Skeletal muscle cell (primary cell): ENCODE measurements at regions not wholly inside any gene's neighbourhood (a gene's known extent, or its start where the extent isn't known, plus 50 kb on each side); places are given as distances from the start of the nearest gene placed in this dataset.
"Not testable (repeated sequence)": the region's sequence is repeated elsewhere in the genome, so short reads cannot be mapped to it uniquely, and the experiment has no call there.

ENCODE experiments used
- DNase-seq: peaks from one replicate; pipeline ENCODE4 v3.0.0-alpha.2; 2010; ENCODE audit warnings: low read depth
- H3K4me3 ChIP-seq: 2 replicates; pipeline ENCODE4 v1.5.1; 2011; ENCODE audit warnings: low read depth, mild to moderate bottlenecking, control low read depth, low read length, moderate library complexity

DNA sequence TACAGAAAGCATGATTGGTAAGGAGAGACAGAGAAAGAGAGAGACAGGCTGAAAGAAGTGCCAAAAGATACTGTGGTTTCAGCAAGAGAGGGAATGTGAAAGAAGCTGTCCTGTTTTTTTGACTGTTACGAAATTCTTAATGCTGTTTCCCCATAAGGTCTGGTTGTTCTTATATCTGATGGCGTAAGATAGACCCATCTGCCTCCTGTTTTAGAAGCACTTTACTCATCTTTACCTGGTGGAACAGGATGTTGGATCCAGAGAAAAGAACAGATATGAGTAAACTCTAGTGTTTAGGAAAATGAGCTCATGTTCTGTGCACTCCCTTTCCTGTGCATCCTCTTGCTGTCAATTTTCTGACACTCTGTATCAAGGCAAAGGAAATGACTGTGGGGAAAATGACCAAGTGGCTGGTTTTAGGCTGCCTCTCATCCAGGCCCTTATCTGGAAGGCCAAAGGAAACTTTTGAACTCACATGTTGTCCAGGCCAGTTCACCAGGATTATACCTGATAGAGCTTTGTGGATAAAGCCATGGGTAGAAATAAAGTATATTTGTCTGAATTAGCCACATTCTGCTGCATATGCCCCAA is 311.7 kb upstream of the HTR2C start:
- DNase-seq: no peak
- H3K4me3 ChIP-seq: no peak overlapping the region

DNA sequence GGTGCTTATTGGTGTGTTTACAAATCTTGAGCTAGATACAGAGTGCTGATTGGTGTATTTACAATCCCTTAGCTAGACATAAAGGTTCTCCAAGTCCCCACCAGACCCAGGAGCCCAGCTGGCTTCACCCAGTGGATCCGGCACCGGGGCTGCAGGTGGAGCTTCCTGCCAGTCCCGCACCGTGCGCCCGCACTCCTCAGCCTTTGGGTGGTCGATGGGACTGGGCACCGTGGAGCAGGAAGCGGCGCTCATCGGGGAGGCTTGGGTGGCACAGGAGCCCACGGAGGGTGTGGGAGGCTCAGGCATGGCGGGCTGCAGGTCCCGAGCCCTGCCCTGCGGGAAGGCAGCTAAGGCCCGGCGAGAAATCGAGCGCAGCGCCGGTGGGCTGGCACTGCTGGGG is 313.5 kb upstream of the HTR2C start:
- not testable (repeated sequence) for H3K4me3 ChIP-seq, DNase-seq

DNA sequence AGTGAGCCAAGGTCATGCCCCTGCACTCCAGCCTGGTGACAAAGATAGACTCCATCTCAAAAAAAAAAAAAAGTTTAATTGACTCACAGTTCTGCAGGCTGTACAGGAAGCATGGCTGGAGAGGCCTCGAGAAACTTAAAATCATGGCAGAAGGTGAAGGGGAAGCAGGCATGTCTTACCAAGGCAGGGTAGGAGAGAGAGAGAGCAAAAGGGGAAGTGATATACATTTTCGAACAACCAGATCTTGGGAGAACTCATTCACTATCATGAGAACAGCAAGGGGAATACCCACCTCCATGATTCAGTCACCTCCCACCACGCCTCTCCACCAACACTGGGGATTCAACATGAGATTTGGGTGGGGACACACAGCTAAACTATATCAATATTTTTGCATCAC is 315.2 kb upstream of the HTR2C start:
- no peak overlapping the region for H3K4me3 ChIP-seq
- no peak for DNase-seq

DNA sequence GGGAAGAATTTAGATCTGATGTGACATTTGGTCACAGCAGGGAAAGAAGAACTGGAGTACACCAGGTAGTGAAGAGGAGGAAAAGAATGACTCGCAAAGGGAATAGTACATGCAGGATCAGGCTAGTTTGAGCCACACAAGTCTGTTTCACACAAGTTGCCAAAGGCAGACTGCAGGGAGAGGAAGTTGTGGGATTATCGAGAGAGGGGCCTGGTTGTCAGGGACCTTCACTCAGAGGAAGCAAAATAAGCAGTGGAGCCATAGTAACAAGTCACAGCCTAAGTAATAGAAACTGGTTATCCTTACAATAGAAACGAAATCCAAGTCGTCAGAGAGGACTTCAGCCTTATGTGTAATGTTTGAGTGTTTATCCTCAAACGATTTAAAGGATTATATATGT is 316.7 kb upstream of the HTR2C start:
- no peak overlapping the region for H3K4me3 ChIP-seq
- no peak for DNase-seq

DNA sequence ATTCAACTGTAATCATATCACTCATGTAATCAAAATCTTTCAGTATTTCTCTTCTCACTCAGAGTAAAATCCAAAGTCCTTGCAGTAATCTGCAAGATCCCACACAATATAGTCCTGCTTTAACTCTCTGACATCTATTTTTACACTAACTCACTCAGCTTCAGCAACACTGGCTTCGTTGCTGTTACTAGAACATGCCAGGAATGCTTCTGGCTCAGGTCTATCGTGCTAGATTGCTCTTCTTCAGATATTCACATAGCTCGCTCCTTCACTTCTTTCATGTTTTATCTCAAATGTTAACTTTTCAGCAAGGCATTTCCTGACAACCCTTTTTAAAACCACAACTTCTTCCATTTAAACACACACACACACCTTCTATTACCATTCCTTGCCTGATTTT is 331.7 kb upstream of the HTR2C start:
- H3K4me3 ChIP-seq: no peak overlapping the region
- DNase-seq: no peak

DNA sequence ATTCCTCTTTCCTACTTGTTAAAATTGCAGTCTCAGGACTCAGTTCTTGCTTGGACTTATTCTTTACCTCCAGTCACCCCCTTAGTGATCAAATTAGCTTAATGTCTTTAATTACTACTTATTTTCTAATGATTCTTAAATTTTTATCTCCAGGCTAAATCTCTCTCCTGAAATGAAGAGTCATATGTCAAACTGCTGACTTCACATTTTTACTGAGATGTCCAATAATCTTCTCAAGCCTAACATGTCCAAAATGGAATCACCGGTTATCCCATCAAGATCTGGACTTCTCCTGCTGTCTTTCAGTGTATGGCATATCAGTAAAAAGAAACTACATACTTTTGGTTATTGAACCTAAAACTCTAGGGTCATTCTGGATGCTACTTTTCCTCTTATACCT is 332.3 kb upstream of the HTR2C start:
- no peak overlapping the region for H3K4me3 ChIP-seq
- no peak for DNase-seq

DNA sequence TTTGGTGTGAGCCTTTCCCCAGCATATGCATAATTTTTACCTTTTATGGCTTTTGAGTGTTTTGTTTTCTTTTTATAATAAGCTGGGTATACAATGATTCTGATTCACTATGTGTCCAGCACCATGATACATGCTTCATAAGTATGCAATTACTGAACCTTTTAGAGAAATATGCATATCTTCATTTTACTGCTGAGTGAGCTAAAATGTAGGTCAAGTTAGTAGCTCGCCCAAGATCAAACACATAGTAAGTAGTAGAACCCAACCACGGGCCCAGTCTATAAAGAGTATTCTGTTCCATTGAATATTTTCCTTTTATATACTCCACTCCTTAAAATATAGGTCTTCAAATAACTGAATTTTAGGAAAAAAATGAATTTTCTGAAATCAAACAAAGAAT is 362.4 kb upstream of the HTR2C start:
- no peak for DNase-seq
- H3K4me3 ChIP-seq: no peak overlapping the region

DNA sequence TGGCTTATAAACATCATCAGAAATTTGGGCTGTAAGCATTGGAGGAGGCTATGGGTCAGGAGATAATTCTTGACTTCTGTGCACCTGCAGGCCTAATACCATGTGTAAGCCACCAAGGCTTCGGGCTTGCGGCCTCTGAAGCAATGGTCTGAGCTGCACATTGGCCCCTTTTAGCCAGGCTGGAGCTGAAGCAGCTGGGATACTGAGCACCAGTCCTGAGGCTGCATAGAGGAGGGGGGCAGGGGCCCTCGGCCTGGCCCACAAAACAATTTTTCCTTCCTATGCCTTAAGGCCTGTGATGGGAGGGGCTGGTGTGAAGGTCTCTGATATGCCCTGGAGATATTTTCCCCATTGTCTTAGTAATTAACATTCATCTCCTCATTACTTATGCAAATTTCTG is 373.0 kb upstream of the HTR2C start:
- DNase-seq: no peak
- no peak overlapping the region for H3K4me3 ChIP-seq

DNA sequence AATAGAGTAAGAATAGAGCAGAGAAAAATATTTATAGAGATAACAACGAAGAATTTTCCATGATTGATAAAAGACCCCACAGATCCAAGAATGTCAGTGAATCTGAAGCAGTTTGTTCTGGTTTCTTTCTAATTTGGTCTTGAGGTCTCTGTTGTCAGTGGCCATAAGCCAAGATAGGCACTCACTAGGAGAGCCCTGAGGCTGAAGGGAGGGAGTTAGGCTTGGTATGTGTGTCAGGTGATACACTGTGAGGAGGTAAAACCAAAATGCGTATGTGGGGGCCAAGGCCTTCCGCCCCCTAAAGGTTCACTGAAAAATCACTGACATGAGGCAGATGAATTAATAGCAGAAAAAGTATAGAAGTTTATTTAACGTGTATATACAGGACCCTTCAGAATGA is 382.3 kb upstream of the HTR2C start:
- H3K4me3 ChIP-seq: no peak overlapping the region
- no peak for DNase-seq

DNA sequence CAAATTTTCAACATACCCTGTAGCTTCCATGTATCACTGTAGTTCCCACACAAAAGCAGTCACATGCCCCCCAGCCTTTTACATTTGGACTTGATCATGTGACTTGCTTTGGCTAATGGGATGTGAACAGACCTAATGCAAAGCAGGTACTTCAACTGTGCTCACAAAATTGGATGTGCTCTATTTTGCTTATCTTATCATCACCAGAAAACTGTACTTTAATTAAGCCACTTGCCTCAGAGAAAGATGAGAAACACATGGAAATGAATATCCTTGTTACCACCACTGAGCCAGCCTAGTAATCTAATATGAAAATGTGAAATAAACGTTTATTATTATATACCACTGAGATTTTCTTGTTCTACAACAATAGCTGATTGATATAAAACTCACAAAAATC is 402.7 kb upstream of the HTR2C start:
- DNase-seq: no peak
- H3K4me3 ChIP-seq: no peak overlapping the region

DNA sequence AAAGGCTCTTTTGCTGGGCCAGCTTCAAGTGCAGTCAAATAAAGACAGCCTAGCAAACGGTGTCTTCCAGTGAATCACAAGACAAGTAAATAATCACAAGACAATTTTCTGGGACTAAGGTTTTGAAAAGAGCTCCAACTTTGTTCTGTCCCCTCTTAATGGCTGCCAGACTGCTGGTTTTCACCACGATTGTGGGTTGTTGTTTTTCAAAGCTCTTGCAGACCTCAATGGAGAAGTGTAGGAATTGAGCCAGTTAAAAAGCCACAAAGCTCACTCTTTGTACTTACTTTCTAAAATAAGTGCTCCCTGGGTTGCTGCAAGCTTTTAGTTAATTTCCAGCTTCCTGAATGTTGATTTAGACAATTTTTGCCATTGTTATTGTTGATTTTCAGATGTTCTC is 405.8 kb upstream of the HTR2C start:
- H3K4me3 ChIP-seq: no peak overlapping the region
- DNase-seq: no peak

DNA sequence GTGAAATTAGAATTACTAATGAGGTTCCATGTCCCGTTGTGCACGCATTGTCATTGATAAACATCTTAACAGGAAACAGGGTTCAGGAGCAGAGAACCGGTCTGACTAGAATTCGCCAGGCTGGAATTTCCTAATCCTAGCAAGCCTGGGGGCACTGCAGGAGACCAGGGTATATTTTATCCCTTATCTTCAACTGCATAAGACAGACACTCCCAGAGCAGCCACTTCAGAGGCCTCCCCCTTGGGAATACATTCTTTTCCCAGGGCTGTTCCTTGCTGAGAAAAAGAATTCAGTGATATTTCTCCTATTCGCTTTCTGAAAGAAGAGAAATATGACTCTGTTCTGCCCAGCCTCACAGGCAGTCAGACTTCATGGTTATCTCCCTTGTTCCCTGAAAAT is 416.6 kb upstream of the HTR2C start:
- DNase-seq, H3K4me3 ChIP-seq: not testable (repeated sequence)

DNA sequence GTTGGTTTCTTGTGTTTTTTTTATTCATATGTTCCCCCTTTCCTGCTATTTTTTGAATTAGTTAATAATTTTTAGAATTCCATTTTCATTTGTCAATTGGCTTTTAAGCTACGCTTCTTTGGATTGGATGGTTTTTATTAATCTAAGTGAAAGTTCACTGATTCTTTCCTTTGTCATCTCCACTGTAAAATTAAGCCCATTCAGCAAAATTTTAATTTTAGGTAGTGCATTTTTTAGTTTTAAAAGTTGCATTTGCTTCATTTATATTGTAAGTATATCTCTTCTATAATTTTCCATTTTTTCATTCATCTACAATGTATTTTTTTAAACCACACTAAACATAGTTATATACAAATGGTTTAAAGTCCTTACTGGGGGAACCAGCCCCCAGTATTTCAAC is 417.3 kb upstream of the HTR2C start:
- DNase-seq: no peak
- H3K4me3 ChIP-seq: no peak overlapping the region

DNA sequence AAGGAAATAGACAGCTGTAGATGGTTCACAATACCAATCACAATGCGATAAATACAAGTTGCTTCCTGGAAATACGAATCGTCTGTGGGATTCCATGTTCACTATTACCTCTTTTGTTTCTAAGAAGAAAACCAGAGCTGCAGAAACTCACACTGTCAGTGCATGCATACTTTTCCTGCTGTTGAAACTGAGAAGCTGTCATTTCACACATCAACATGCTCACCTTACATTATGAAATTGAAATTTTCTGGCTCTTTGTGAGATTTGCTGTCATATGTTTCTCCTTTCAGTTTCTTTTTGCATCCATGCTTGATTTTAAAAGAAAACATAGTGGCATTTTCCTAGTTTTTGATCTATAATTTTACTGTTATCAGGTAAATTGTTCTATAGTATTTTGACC is 418.3 kb upstream of the HTR2C start:
- H3K4me3 ChIP-seq: no peak overlapping the region
- no peak for DNase-seq

DNA sequence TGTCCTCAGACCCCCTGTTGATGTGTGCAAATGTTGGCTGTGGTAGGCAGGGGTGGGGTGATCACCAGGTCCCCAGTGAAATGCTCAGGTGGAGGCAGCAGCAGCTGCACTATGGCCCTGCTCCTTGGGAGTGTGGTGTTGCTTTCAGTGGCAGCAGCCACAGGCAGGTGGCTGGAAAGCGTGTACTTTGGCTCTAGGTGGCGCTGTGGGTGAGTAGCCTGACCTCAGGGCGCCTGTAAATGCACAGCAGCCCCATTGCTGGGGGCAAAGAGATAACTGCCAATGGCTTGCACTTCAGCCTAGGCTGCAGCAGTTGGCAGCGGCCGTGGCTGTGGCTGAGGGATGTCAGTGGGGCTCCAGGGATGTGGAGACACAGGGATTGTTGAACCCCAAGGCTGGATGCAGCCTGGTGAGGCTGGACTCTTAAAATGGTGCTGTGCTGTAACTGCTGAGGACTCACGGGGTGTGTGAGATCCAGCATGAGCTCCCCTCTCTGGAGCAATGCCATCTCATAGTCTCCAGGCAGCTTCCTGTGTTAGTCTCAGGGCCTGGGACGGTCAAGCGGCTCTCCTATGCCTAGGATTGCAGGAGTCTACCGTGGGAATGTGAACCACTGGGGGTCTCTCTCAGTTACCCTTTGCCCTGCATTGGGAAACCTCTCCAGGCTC is 421.7 kb upstream of the HTR2C start:
- no peak overlapping the region for H3K4me3 ChIP-seq
- no peak for DNase-seq

DNA sequence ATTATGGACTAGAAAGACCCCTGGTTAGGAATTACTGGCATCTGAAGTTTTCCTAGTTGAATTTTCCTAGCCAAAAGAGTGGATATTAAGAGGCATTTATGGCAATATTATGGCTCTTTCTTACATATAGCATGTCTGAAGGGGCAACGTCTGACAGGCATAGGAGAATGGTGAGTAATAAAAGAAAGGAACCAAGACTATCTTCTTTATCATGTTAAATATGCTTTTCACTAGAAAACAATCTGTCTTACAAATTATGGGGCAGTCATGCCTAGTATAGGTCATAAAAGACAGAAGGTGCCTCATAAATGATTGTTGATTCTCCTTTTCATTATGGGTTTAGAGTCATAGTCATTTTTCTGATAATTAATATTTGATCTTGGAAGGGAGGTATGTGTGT is 431.1 kb upstream of the HTR2C start:
- no peak for DNase-seq
- H3K4me3 ChIP-seq: no peak overlapping the region

DNA sequence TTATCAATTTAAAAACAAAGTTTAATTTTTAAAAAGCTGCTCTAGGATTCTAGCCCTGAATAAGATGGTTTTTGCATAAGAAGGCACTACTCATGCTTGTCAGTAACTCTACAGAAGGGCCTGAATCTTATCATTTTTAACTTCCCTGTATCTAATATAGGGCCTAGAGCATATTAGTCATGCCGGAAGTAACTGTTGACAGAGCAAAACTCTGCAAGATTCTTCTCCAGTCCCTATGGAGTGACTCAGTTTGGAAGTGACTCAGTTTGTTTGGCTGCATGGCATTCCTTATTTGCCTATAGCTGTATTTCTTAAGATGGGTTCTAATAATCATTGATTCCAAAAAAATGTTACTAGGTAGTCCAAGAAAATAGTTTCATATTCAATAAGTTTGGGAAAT is 431.8 kb upstream of the HTR2C start:
- peak; percentile 36 for DNase-seq
- H3K4me3 ChIP-seq: no peak overlapping the region

DNA sequence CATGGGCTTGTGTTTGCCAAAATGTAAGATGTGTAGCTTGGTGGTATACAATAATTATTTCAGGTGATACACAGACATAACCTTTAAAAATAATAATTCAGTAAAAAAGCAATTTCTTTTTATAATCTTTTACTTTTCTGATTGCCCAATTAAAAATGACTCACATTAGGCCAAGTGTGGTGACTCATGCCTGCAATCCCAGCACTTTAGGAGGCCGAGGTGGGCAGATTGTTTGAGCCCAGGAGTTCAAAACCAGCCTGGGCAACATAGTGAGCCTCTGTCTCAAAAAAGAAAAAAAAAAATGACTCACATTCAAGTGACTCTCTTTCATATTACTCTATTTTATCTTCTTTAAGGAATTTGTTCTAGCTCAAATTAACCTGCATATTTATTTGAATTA is 449.4 kb upstream of the HTR2C start:
- DNase-seq: no peak
- no peak overlapping the region for H3K4me3 ChIP-seq

DNA sequence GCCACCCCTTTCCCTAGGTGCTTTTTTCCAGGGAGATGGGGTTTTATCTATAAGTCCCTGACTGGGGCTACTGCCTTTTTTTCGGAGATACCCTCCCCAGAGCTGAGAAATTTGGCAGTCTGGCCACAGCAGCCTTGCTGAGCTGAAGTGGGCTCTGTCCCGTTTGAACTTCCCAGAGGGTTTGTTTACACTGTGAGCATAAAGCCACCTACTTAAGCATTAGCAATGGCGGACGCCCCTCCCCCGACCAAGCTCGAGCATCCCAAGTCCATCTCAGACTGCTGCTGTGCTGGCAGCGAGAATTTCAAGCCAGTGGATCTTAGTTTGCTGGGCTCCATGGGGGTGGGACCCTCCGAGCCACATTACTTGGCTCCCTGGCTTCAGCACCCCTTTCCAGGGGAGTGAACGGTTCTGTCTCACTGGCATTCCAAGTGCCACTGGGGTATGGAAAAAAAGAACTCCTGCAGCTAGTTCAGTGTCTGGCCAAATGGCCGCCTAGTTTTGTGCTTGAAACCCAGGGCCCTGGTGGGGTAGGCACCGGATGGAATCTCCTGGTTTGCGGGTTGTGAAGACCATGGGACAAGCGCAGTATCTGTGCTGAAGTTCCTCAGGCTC is 456.4 kb upstream of the HTR2C start:
- no peak for DNase-seq
- no peak overlapping the region for H3K4me3 ChIP-seq

DNA sequence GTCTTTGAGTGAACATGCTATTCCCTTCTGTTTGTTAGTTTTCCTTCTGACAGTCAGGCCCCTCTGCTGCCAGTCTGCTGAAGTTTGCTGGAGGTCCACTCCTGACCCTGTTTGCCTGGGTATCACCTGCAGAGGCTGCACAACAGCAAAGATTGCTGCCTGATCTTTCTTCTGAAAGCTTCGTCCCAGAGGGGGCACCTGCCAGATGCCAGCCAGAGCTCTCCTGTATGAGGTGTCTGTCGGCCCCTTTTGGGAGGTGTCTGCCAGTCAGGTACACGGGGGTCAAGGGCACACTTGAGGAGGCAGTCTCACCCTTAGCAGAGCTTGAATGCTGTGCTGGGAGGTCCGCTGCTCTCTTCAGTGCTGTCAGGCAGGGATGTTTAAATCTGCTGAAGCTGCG is 456.9 kb upstream of the HTR2C start:
- no peak for DNase-seq
- H3K4me3 ChIP-seq: no peak overlapping the region

DNA sequence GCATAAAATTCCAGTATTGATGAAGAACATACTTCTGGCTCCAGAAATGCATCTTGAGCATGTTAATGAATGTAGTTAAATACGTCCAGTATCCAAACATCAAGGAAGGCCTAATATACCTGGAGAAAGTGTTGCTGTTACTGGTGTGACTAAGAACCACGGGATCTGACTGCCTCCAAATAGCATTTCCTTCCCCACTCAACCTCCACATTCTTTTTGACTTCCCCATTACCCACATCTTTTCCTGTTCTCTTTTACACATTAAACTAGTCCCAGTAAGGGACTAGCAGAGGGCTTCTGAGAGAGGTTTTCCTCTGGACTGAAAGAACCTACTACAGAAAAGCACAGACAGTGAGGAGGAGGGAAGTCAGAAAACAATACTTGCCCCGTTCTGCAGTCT is 482.8 kb upstream of the HTR2C start:
- no peak for DNase-seq
- H3K4me3 ChIP-seq: no peak overlapping the region
